22Rv1 (cell line): ENCODE measurements at regions not wholly inside any gene's neighbourhood (a gene's known extent, or its start where the extent isn't known, plus 50 kb on each side); places are given as distances from the start of the nearest gene placed in this dataset.

Source experiments
- CTCF ChIP-seq: fragments of 450-650 bp; IDR thresholded peaks from 2 replicates; pipeline ENCODE4 v1.5.1; 2017; ENCODE audit warnings: mild to moderate bottlenecking
- ZFX ChIP-seq: fragments of 450-650 bp; IDR thresholded peaks from 2 replicates; pipeline ENCODE4 v1.6.1; 2017; ENCODE audit warnings: antibody characterized with exemption, borderline replicate concordance

DNA sequence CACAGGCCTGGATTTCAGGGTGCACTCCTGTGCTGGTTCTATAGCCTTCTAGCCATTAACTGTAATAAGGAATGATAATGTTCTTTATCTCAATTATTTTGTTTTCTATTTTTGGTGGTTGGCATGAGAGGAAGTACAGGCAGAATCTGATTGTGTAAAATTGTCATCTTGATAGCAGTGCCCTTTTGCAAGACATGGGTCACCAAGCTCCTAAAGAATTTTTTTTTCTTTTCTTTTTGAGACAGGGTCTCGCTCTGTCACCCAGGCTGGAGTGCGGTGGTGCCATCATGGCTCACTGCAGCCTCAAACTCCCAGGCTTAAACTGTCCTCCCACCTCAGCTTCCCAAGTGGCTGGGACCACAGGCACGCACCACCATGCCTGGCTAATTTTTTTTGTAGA is 206.7 kb upstream of the JARID2 start:
- TF ChIP-seq CTCF (no peak), ZFX (no peak)
